ENCODE measurements at regions not wholly inside any gene's neighbourhood (a gene's known extent, or its start where the extent isn't known, plus 50 kb on each side); places are given as distances from the start of the nearest gene placed in this dataset.

GRCh38 chr3:13188975-13189374 lies 115.7 kb upstream of the IQSEC1 start:
- 50% methylated on average over 1 of the region's 1 CpG for WGBS (ENCODE audit: insufficient coverage, insufficient replicate concordance, low lambda C conversion rate, missing lambda C conversion rate)
- ChIA-PET CTCF (interaction anchor here (1.0 kb wide), 1 partner anchor 21 kb away, joined by 3 read pairs; no protein-coding TSS in a partner anchor), RAD21 (ENCODE audit: unreplicated experiment) (interaction anchor here (0.7 kb wide), 1 partner anchor 291 kb away, joined by 3 read pairs; no protein-coding TSS in a partner anchor), POLR2A (interaction anchor here (0.6 kb wide), 1 partner anchor 610 kb away, joined by 3 read pairs; no protein-coding TSS in a partner anchor), SMC1A (ENCODE audit: uncharacterized antibody, unreplicated experiment) (no interaction called here)
- TF ChIP-seq ZNF207 (IDR thresholded peaks at IDR 0.05; ENCODE audit: borderline replicate concordance), result no peak
- no peak for TF ChIP-seq NR2C1 (IDR thresholded peaks at IDR 0.05)
- no peak for TF ChIP-seq DPF2 (IDR thresholded peaks at IDR 0.05)
- no peak for TF ChIP-seq SIX5 (IDR thresholded peaks at IDR 0.05; ENCODE audit: low read depth, low read length, severe bottlenecking)
- TF ChIP-seq SKIL (IDR thresholded peaks at IDR 0.05; ENCODE audit: low read depth, poor library complexity, severe bottlenecking), result no peak
- no peak for TF ChIP-seq MEF2B (IDR thresholded peaks at IDR 0.05; ENCODE audit: partially characterized antibody, poor library complexity, severe bottlenecking)
- TF ChIP-seq ATF3 (IDR thresholded peaks at IDR 0.05; ENCODE audit: borderline replicate concordance, extremely low read depth, low read depth, low read length), result no peak
- no peak for FAIRE-seq
- Histone ChIP-seq H3K27ac (ENCODE audit: control insufficient read depth, insufficient read depth) (no peak overlapping the region), H3K9me3 (replicated peaks; ENCODE audit: control insufficient read depth, insufficient read depth, low read length) (no peaks in the 10 kb centered on the region), H3K4me1 (ENCODE audit: control insufficient read depth, insufficient read depth, low read length) (no peaks in the 10 kb centered on the region), H2AFZ (ENCODE audit: control insufficient read depth, low read depth, low read length) (no peak overlapping the region), H3K27me3 (replicated peaks in 1 of 2; ENCODE audit: control insufficient read depth in 2 of 2, insufficient read depth in 2 of 2, low read length in 1 of 2) (peaks cover 1 to 5% of the 10 kb centered on the region in 2 experiments; a peak in 3 of 4 replicates), H3K79me2 (ENCODE audit: control insufficient read depth, insufficient read depth, low read length) (no peaks in the 10 kb centered on the region), H4K20me1 (ENCODE audit: control insufficient read depth, insufficient read depth) (no peaks in the 10 kb centered on the region), H3K36me3 (ENCODE audit: control insufficient read depth in 2 of 2, insufficient read depth in 2 of 2, low read length in 1 of 2) (no peaks in the 10 kb centered on the region), H3K9ac (ENCODE audit: control insufficient read depth, insufficient read depth, low read length) (no peak overlapping the region), H3K4me3 (no peak overlapping the region), H3K4me2 (ENCODE audit: control insufficient read depth, insufficient read depth) (no peak overlapping the region)
- intact Hi-C loops (cut with micrococcal nuclease; ENCODE audit: unreplicated experiment) (no loop called here), in situ Hi-C loops (cut with MboI) (no loop called here)
- no TSS peak for BruUV-seq (replicated peaks)
- no peak for ATAC-seq
- DNase-seq (ENCODE audit: low read depth, low spot score), result no peak
